SK-N-SH (cell line): ENCODE measurements at regions not wholly inside any gene's neighbourhood (a gene's known extent, or its start where the extent isn't known, plus 50 kb on each side); places are given as distances from the start of the nearest gene placed in this dataset.

Experiments used
- CTCF ChIA-PET: fragments of 300-600, 350-600 bp; formaldehyde crosslinking; extraction: SDS; loops from one replicate; lab custom pipeline; 2021; lab: Yijun Ruan, JAX
- POLR2A ChIA-PET: fragments of 350-600 bp; sonication (Branson Sonifier 250); formaldehyde crosslinking; extraction: SDS; loops from one replicate; lab custom pipeline; 2020; ENCODE audit warnings: antibody characterized with exemption, inconsistent platforms; lab: Yijun Ruan, JAX
- DNase-seq: peaks from one replicate; pipeline ENCODE4 v3.0.0; 2012
- H2AFZ ChIP-seq: fragments of 200-600 bp; sonication (generic); 2 replicates; pipeline ENCODE4 v1.8.1; 2016; ENCODE audit warnings: antibody characterized with exemption, mild to moderate bottlenecking, low read depth
- H3F3A ChIP-seq: fragments of 200-600 bp; sonication (generic); replicated peaks from 2 replicates; pipeline ENCODE3; 2016; ENCODE audit warnings: antibody characterized with exemption, mild to moderate bottlenecking; ENCODE audit not compliant: insufficient read depth
- H3K27ac ChIP-seq, 2 experiments: fragments of 200-500 bp in 1 of 2; fragments of 200-600 bp in 1 of 2; sonication (Bioruptor generic) in 1 of 2; sonication (generic), shearing (Covaris generic) in 1 of 2; 2 replicates each; pipeline versions ENCODE4 v1.5.1 to v1.6.1; 2014 to 2016; ENCODE audit warnings: low read depth in 2 of 2, inconsistent platforms in 1 of 2, low read length in 1 of 2, mild to moderate bottlenecking in 1 of 2, mixed read lengths in 1 of 2
- H3K27me3 ChIP-seq: fragments of 200-600 bp; sonication (generic), shearing (Covaris generic); 2 replicates; pipeline ENCODE4 v1.6.1; 2016; ENCODE audit warnings: mixed run types; ENCODE audit not compliant: insufficient read depth
- H3K36me3 ChIP-seq, 2 experiments: fragments of 200-500 bp in 1 of 2; fragments of 200-600 bp in 1 of 2; sonication (Bioruptor generic) in 1 of 2; sonication (generic) in 1 of 2; replicated peaks in 1 of 2; 2 replicates each; pipeline versions ENCODE3 to v1.5.1; 2014 to 2016; ENCODE audit warnings: low read length in 1 of 2, mild to moderate bottlenecking in 1 of 2; ENCODE audit not compliant: insufficient read depth in 2 of 2, control insufficient read depth in 1 of 2
- H3K4me1 ChIP-seq, 2 experiments: fragments of 200-500 bp in 1 of 2; fragments of 200-600 bp in 1 of 2; sonication (Bioruptor generic) in 1 of 2; sonication (generic), shearing (Covaris generic) in 1 of 2; 2 replicates each; pipeline versions ENCODE4 v1.5.1 to v1.6.1; 2014 to 2016; ENCODE audit warnings: low read depth in 1 of 2, low read length in 1 of 2, mixed run types in 1 of 2; ENCODE audit not compliant: insufficient read depth in 2 of 2, control insufficient read depth in 1 of 2
- H3K4me2 ChIP-seq: fragments of 200-600 bp; sonication (generic), shearing (Covaris generic); 2 replicates; pipeline ENCODE4 v1.6.1; 2017; ENCODE audit warnings: mixed run types
- H3K4me3 ChIP-seq, 2 experiments: fragments of 200-500 bp in 1 of 2; fragments of 200-600 bp in 1 of 2; sonication (Bioruptor generic) in 1 of 2; sonication (generic), shearing (Covaris generic) in 1 of 2; 2 replicates each; pipeline versions ENCODE4 v1.5.1 to v1.8.1; 2014 to 2016; ENCODE audit warnings: low read depth in 2 of 2, inconsistent platforms in 1 of 2, low read length in 1 of 2, mild to moderate bottlenecking in 1 of 2, mixed read lengths in 1 of 2, moderate library complexity in 1 of 2
- H3K79me2 ChIP-seq: fragments of 200-600 bp; sonication (generic); 2 replicates; pipeline ENCODE4 v1.8.1; 2017; ENCODE audit warnings: mild to moderate bottlenecking; ENCODE audit not compliant: insufficient read depth
- H3K9ac ChIP-seq: fragments of 200-600 bp; sonication (generic); 2 replicates; pipeline ENCODE4 v1.6.1; 2017; ENCODE audit warnings: mixed run types
- H3K9me2 ChIP-seq: fragments of 200-600 bp; sonication (generic); 2 replicates; pipeline ENCODE4 v1.6.1; 2017; ENCODE audit warnings: mixed run types
- H3K9me3 ChIP-seq: fragments of 200-600 bp; sonication (generic); 2 replicates; pipeline ENCODE4 v1.6.1; 2017; ENCODE audit warnings: mixed run types, mild to moderate bottlenecking, moderate library complexity
- H4K20me1 ChIP-seq: fragments of 200-600 bp; sonication (generic); 2 replicates; pipeline ENCODE4 v1.6.1; 2017; ENCODE audit warnings: mild to moderate bottlenecking, mixed run types; ENCODE audit not compliant: insufficient read depth
- EP300 ChIP-seq, 2 experiments: IDR thresholded peaks; 2 replicates each; pipeline versions ENCODE4 v1.4.0 to v1.6.1; 2012; ENCODE audit warnings: borderline replicate concordance in 1 of 2, low read depth in 1 of 2, low read length in 1 of 2
- EZH2phosphoT487 ChIP-seq: fragments of 200-600 bp; sonication (generic); IDR thresholded peaks from 2 replicates; pipeline ENCODE4 v1.6.1; 2017; ENCODE audit warnings: low read depth, mixed run types, mild to moderate bottlenecking, antibody characterized with exemption, moderate library complexity, borderline replicate concordance
- FOSL2 ChIP-seq: IDR thresholded peaks from 2 replicates; pipeline ENCODE4 v1.4.0; 2012; ENCODE audit warnings: low read depth, mild to moderate bottlenecking, moderate library complexity, borderline replicate concordance
- FOXM1 ChIP-seq: IDR thresholded peaks from 2 replicates; pipeline ENCODE4 v1.4.0; 2012; ENCODE audit warnings: low read depth, mild to moderate bottlenecking
- IRF3 ChIP-seq: fragments of 150-350 bp; IDR thresholded peaks from 2 replicates; pipeline ENCODE4 v1.6.1; 2016; ENCODE audit warnings: mild to moderate bottlenecking, low read depth, low read length
- JUND ChIP-seq: IDR thresholded peaks from 2 replicates; pipeline ENCODE4 v1.4.0; 2012
- MAX ChIP-seq: IDR thresholded peaks from 2 replicates; pipeline ENCODE4 v1.4.0; 2012; ENCODE audit warnings: low read depth
- MXI1 ChIP-seq: IDR thresholded peaks from 2 replicates; pipeline ENCODE4 v1.6.1; 2012; ENCODE audit warnings: mild to moderate bottlenecking, low read depth, low read length, improper control_type of control experiment
- NFIC ChIP-seq: IDR thresholded peaks from 2 replicates; pipeline ENCODE4 v1.4.0; 2012; ENCODE audit warnings: borderline replicate concordance
- NRF1 ChIP-seq: IDR thresholded peaks from 2 replicates; pipeline ENCODE4 v1.6.1; 2012; ENCODE audit warnings: low read depth, mild to moderate bottlenecking, low read length
- PBX3 ChIP-seq: IDR thresholded peaks from 2 replicates; pipeline ENCODE4; 2012
- RAD21 ChIP-seq: IDR thresholded peaks from 2 replicates; pipeline ENCODE4 v1.6.1; 2012; ENCODE audit warnings: mild to moderate bottlenecking, low read length
- RCOR1 ChIP-seq: fragments of 150-350 bp; IDR thresholded peaks from 2 replicates; pipeline ENCODE4 v1.6.1; 2017; ENCODE audit warnings: antibody characterized with exemption, low read length
- REST ChIP-seq: IDR thresholded peaks from 2 replicates; pipeline ENCODE4 v1.6.1; 2012; ENCODE audit warnings: mild to moderate bottlenecking, low read depth, low read length, moderate library complexity
- RXRA ChIP-seq: IDR thresholded peaks from 2 replicates; pipeline ENCODE4 v1.4.0; 2012; ENCODE audit warnings: low read depth, mild to moderate bottlenecking, borderline replicate concordance
- SIN3A ChIP-seq: IDR thresholded peaks from 2 replicates; pipeline ENCODE4 v1.6.1; 2012; ENCODE audit warnings: low read depth, mild to moderate bottlenecking, low read length, moderate library complexity, borderline replicate concordance
- SMC3 ChIP-seq: IDR thresholded peaks from 2 replicates; pipeline ENCODE4 v1.6.1; 2012; ENCODE audit warnings: low read depth, low read length, improper control_type of control experiment
- TCF12 ChIP-seq: IDR thresholded peaks from 2 replicates; pipeline ENCODE4 v1.4.0; 2012
- USF2 ChIP-seq: fragments of 150-350 bp; IDR thresholded peaks from 2 replicates; pipeline ENCODE4 v1.6.1; 2017; ENCODE audit warnings: antibody characterized with exemption, low read length, low read depth, borderline replicate concordance
- YY1 ChIP-seq: IDR thresholded peaks from 2 replicates; pipeline ENCODE4 v1.4.0; 2012; ENCODE audit warnings: low read depth, mild to moderate bottlenecking
- WGBS: methylation state at CpG from one replicate; pipeline ENCODE4 v1.1.6; 2017; ENCODE audit warnings: low lambda C conversion rate; 5-methylcytosine and 5-hydroxymethylcytosine counted together

GRCh38 chr12:18808221-18808620 lies 70.3 kb downstream of the CAPZA3 start:
- ChIA-PET CTCF (no interaction called here), POLR2A (no interaction called here)
- no peaks in the 10 kb centered on the region for H3K4me1 ChIP-seq
- DNase-seq = no peak
- no peaks in the 10 kb centered on the region for H3K79me2 ChIP-seq
- H3K4me2 ChIP-seq = no peak overlapping the region
- no peaks in the 10 kb centered on the region for H3K36me3 ChIP-seq
- no peak overlapping the region for H3K9ac ChIP-seq
- H3K27me3 ChIP-seq = no peaks in the 10 kb centered on the region
- H3K27ac ChIP-seq = no peak overlapping the region
- TF ChIP-seq REST (no peak), FOSL2 (no peak), SIN3A (no peak), NFIC (no peak), JUND (no peak), MAX (no peak), NRF1 (no peak), YY1 (no peak), IRF3 (no peak), FOXM1 (no peak), MXI1 (no peak), SMC3 (no peak), EZH2phosphoT487 (no peak), PBX3 (no peak), TCF12 (no peak), RAD21 (no peak), RCOR1 (no peak), EP300 (IDR thresholded peaks at IDR 0.05; ENCODE audit: borderline replicate concordance in 1 of 2, low read depth in 1 of 2, low read length in 1 of 2) (no peak), RXRA (no peak), USF2 (no peak)
- 86% methylated on average over 2 of the region's 2 CpGs for WGBS
- no peak overlapping the region for H3K4me3 ChIP-seq
- H2AFZ ChIP-seq = no peak overlapping the region
- H3F3A ChIP-seq = no peaks in the 10 kb centered on the region
- no peaks in the 10 kb centered on the region for H3K9me3 ChIP-seq
- no peaks in the 10 kb centered on the region for H3K9me2 ChIP-seq
- no peaks in the 10 kb centered on the region for H4K20me1 ChIP-seq
